ENCODE measurements at regions not wholly inside any gene's neighbourhood (a gene's known extent, or its start where the extent isn't known, plus 50 kb on each side); places are given as distances from the start of the nearest gene placed in this dataset.
"Not testable (repeated sequence)": the region's sequence is repeated elsewhere in the genome, so short reads cannot be mapped to it uniquely, and the experiment has no call there.

DNA sequence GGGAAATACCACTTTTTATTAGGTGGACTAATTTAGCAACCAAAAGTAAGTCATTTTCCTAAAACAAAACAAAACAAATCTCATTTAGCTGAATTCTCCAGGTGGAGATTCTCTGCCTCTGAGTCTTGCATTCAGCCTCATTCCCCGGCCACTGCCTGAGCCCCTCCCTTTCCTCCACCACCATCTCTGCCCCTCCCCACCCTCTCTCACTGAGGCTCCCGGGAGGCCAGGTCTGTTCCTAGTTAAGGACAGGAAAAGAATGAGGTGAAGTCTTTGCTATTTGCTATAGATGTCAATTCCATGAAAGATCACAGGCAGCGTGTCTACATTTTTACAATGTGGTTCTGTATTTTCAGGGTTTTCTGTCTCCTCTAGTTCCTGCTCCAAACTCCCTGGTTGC is 83.0 kb upstream of the SOX11 start:
- H3K4me3 ChIP-seq (ENCODE audit: control insufficient read depth, low read depth, low read length): no peak overlapping the region
- no peak for DNase-seq (ENCODE audit: low read depth)
- TF ChIP-seq, protein P1, sequence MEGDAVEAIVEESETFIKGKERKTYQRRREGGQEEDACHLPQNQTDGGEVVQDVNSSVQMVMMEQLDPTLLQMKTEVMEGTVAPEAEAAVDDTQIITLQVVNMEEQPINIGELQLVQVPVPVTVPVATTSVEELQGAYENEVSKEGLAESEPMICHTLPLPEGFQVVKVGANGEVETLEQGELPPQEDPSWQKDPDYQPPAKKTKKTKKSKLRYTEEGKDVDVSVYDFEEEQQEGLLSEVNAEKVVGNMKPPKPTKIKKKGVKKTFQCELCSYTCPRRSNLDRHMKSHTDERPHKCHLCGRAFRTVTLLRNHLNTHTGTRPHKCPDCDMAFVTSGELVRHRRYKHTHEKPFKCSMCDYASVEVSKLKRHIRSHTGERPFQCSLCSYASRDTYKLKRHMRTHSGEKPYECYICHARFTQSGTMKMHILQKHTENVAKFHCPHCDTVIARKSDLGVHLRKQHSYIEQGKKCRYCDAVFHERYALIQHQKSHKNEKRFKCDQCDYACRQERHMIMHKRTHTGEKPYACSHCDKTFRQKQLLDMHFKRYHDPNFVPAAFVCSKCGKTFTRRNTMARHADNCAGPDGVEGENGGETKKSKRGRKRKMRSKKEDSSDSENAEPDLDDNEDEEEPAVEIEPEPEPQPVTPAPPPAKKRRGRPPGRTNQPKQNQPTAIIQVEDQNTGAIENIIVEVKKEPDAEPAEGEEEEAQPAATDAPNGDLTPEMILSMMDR (conservative IDR thresholded peaks at IDR 0.05; ENCODE audit: control insufficient read depth, insufficient read depth, low read depth, low read length): no peak

DNA sequence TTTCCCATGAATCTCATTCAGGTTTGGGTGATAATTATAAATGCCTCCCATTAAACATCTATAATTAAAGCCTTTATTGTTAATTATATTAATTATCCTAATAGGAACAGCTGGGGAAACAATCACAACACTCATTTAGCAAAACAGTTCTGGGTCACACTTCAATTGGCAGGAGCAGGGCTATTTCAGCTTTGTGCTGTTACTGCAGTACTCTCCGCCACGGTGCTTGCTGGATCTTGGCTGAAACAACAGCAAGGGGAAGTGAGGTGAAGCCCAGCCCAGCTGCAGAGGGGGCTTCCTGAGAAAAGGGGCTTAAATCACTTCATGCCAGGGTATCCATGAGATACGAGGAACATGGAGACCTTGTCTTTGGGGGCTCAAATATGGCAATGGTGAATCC is 79.5 kb upstream of the SOX11 start:
- no peak overlapping the region for H3K4me3 ChIP-seq (ENCODE audit: control insufficient read depth, low read depth, low read length)
- DNase-seq (ENCODE audit: low read depth): no peak
- TF ChIP-seq, protein P1 (conservative IDR thresholded peaks at IDR 0.05; ENCODE audit: control insufficient read depth, insufficient read depth, low read depth, low read length): no peak

DNA sequence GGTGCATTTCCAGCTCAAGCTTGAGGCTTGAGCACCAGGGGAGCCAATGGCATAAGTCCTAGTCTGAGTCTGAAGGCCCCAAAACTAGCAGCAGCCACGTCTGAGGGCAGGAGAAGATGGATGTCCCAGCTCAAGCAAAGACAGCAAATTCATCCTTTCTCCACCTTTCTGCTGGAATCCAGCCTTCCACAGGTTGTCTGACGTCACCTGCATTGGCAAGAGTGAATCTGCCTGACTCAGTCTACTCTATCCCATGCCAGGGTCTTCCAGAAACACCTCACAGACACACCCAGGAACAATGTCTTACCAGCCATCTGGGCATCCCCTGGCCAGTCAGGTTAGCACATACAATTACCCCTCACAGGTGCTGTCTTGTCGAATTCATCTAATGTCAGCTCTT is 76.2 kb upstream of the SOX11 start:
- TF ChIP-seq, protein P1 (conservative IDR thresholded peaks at IDR 0.05; ENCODE audit: control insufficient read depth, insufficient read depth, low read depth, low read length): no peak
- H3K4me3 ChIP-seq (ENCODE audit: control insufficient read depth, low read depth, low read length): no peak overlapping the region
- DNase-seq (ENCODE audit: low read depth): no peak

DNA sequence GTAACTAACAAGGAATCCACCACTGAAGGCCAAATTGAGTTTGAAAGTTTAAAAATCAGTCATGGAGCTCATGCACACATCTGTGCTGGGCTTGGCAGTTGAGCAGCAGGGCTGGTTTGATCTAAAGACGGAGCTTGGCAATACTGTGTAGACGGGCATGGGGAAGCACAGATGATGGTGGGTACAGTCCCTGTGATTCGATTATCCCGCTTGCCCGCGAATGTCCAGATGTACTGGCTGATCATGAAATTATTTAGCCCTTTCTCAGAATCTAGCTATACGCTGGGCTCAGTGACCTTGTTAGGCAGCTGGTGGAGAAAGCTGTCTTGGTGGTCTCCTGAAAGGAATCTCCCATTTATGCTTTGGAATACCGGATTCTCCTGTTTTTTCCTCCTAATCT is 74.8 kb upstream of the SOX11 start:
- H3K4me3 ChIP-seq (ENCODE audit: control insufficient read depth, low read depth, low read length): no peak overlapping the region
- DNase-seq (ENCODE audit: low read depth): no peak
- TF ChIP-seq, protein P1 (conservative IDR thresholded peaks at IDR 0.05; ENCODE audit: control insufficient read depth, insufficient read depth, low read depth, low read length): no peak

DNA sequence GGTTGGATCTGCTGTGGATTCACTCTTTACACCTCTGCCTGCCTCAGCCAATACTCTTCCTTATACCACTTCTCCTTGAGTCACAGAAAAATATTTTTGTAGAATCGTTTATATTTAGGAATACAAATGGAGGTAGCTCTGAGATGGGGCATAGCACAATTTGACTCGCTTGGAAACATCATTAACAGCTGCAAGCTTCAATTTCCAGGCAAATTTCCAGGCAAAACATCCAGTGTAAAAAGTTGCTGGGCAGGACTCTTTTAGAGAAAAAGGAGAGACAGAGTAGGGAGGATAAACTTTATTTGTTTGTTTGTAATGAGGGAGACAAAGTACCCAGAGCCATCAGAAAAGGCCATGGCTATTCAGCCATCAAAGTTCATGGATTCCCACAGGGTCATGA is 74.4 kb upstream of the SOX11 start:
- TF ChIP-seq, protein P1 (conservative IDR thresholded peaks at IDR 0.05; ENCODE audit: control insufficient read depth, insufficient read depth, low read depth, low read length): no peak
- no peak for DNase-seq (ENCODE audit: low read depth)
- no peak overlapping the region for H3K4me3 ChIP-seq (ENCODE audit: control insufficient read depth, low read depth, low read length)

DNA sequence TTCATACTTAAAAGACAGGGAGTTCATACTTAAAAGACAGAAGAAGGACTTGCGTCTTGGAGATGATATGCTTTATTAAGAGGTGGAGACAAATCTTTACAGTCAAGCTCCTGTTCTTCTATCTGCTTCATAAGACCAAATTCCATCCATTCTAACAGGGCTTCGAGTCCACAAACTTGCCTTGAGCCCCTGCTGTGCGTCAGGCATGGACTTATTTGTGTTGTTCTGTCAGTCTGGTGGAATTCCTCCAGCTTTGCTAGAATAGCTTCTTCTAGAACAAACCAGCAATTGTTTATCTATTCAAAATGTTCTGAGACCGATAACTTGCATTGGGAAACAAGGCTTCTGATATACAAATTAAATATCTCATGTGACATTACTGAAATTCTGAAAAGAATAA is 73.9 kb upstream of the SOX11 start:
- no peak for DNase-seq (ENCODE audit: low read depth)
- no peak overlapping the region for H3K4me3 ChIP-seq (ENCODE audit: control insufficient read depth, low read depth, low read length)
- TF ChIP-seq, protein P1 (conservative IDR thresholded peaks at IDR 0.05; ENCODE audit: control insufficient read depth, insufficient read depth, low read depth, low read length): no peak

DNA sequence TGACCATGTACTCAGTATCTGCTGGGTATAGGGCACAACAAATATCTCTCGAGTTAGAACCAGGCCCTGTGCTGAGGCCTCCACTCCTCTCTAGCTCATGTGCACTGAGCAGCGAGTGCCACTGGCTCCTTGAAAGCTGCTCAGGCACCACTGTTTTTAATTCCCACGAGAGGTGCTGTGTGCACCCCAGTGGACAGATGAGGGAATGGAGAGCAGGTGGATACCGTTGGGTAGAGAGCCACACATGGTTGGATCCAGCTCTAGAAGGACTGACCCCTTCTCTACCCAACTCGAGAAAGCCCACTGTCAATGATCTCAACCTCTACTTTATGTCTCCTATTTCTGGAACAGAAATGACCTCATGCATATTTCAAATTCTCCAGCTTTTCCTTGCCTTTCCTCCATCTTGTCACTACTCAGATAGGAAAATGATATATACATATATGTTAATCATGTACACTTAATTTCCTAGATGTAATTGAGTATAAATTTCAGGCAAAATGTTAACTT is 66.6 kb upstream of the SOX11 start:
- not testable (repeated sequence) for DNase-seq (ENCODE audit: low read depth); H3K4me3 ChIP-seq (ENCODE audit: control insufficient read depth, low read depth, low read length)

DNA sequence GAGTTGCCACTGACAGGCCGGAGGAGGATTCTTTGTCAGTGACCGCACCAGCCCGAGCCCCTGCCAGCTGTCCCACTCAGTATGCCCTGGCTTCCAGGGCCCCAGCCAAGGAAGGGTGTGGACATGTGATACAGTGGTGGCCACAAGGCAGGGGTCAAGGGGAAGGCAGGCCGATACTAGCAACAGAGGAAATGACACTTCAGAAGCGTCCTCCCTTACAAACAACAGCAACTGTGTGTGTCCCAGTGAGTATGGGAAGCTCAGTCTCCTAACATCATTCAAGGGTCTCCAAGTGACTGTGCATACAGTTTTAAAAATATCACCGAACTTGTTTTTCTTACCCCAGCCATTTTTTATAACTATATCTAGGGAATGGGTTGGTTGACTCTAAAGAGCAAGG is 63.7 kb upstream of the SOX11 start:
- DNase-seq (ENCODE audit: low read depth); H3K4me3 ChIP-seq (ENCODE audit: control insufficient read depth, low read depth, low read length): not testable (repeated sequence)

DNA sequence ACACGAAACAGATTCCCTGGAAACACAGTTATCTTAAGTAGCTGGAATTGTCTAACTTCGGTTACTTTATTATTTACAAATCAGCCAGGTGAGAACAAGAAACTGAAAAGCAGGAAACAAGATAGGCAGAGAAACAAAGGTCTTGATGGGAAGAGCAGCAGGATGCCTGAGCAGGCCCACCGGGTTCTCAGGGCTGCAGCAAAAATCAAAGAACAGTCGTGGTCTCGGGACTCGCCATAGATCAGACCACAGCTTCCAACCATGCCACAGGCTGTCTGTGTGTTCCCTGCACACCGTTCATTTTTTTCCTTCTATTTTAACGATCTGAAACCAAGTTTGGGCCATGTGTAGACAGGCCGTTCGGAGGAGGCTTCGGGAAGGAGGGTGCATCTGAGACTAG is 62.7 kb upstream of the SOX11 start:
- H3K4me3 ChIP-seq (ENCODE audit: control insufficient read depth, low read depth, low read length); DNase-seq (ENCODE audit: low read depth): not testable (repeated sequence)

DNA sequence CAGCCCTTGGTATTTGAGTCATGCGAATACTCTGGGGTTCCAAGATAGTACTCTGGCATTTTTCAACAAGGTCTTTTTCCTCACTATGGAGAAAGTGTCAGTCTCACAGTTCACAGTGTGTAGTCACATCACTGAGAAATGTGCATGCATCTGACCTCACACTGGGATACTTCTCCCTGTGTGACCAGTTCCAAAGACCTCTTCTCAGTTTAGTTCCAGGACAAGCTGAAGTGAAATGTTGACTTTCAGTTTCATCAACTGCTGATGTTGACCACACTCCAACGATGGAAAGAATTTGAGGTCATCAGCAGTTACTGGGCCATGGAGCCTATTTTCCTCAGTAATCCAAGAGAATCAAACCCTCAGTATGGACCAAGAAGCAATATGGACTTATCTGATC is 55.1 kb upstream of the SOX11 start:
- not testable (repeated sequence) for H3K4me3 ChIP-seq (ENCODE audit: control insufficient read depth, low read depth, low read length); DNase-seq (ENCODE audit: low read depth)
